Stimulated activated CD8-positive, alpha-beta memory T cell treated with anti-CD3 and anti-CD28 coated beads, Interleukin-7, amount 100 ng/mL, for 48 hours (primary cell): ENCODE measurements at regions not wholly inside any gene's neighbourhood (a gene's known extent, or its start where the extent isn't known, plus 50 kb on each side); places are given as distances from the start of the nearest gene placed in this dataset.

ENCODE experiments used
- DNase-seq, 2 donors: peaks; one replicate each; pipeline ENCODE4 v3.0.0-alpha.2; 2020; ENCODE audit warnings: low read depth in 1 of 2; ENCODE audit errors: extremely low read depth in 1 of 2

- no peak for DNase-seq
Measured at GRCh38 chr1:18055156-18055555, 52.4 kb upstream of the IGSF21 start.

GRCh38 chr1:18056545-18056944 lies 51.1 kb upstream of the IGSF21 start:
- no peak for DNase-seq

GRCh38 chr1:18057623-18058022 lies 50.0 kb upstream of the IGSF21 start:
- no peak for DNase-seq
